K562 (cell line): ENCODE measurements at regions not wholly inside any gene's neighbourhood (a gene's known extent, or its start where the extent isn't known, plus 50 kb on each side); places are given as distances from the start of the nearest gene placed in this dataset.
A peak's percentile ranks its signal among the peaks of the same experiment; 100 is the strongest.

ENCODE experiments used
- CC2D1A ChIP-seq: fragments of 450-650 bp; IDR thresholded peaks from 2 replicates; pipeline ENCODE4 v1.6.1; 2017; ENCODE audit warnings: mild to moderate bottlenecking
- CHD4 ChIP-seq: fragments of 200-600 bp; sonication (generic); IDR thresholded peaks from 3 replicates; pipeline ENCODE4 v1.6.1; 2012; ENCODE audit warnings: low read depth, mild to moderate bottlenecking, mixed read lengths, low read length, inconsistent platforms; ENCODE audit not compliant: insufficient read depth, insufficient replicate concordance, poor library complexity, severe bottlenecking
- CREB1 ChIP-seq, 2 experiments: sonication (generic) in 1 of 2; formaldehyde crosslinking in 1 of 2; IDR thresholded peaks; 2 replicates each; pipeline versions ENCODE4 v1.6.1 to v1.8.0; 2012 to 2022; ENCODE audit warnings: inconsistent platforms in 1 of 2, mild to moderate bottlenecking in 1 of 2, missing genetic modification reagents in 1 of 2, moderate library complexity in 1 of 2
- CREM ChIP-seq: IDR thresholded peaks from 2 replicates; pipeline ENCODE4 v1.6.1; 2014; ENCODE audit warnings: antibody characterized with exemption, low read depth
- CXXC5 ChIP-seq: fragments of 250-450 bp; sonication (Bioruptor Pico); IDR thresholded peaks from 2 replicates; pipeline ENCODE4 v1.8.0; 2022; ENCODE audit warnings: inconsistent platforms, mild to moderate bottlenecking, moderate library complexity
- E2F1 ChIP-seq: sonication (generic); formaldehyde crosslinking; IDR thresholded peaks from 2 replicates; pipeline ENCODE4 v1.8.1; 2023; ENCODE audit warnings: mild to moderate bottlenecking, missing genetic modification reagents, moderate library complexity
- E2F5 ChIP-seq: sonication (generic); formaldehyde crosslinking; IDR thresholded peaks from 2 replicates; pipeline ENCODE4 v1.8.0; 2022; ENCODE audit warnings: mild to moderate bottlenecking, missing genetic modification reagents
- E4F1 ChIP-seq: fragments of 250-450 bp; sonication (Bioruptor Pico); IDR thresholded peaks from 2 replicates; pipeline ENCODE4 v1.5.0; 2021; ENCODE audit warnings: mild to moderate bottlenecking, borderline replicate concordance
- ETV6 ChIP-seq, 3 experiments: fragments of 150-350 bp in 1 of 3; sonication (generic) in 1 of 3; formaldehyde crosslinking in 1 of 3; IDR thresholded peaks; 2 replicates each; pipeline versions ENCODE4 v1.6.1 to v1.8.0; 2014 to 2022; ENCODE audit warnings: borderline replicate concordance in 2 of 3, low read depth in 2 of 3, antibody characterized with exemption in 1 of 3, low read length in 1 of 3, mild to moderate bottlenecking in 1 of 3, missing genetic modification reagents in 1 of 3
- FOXM1 ChIP-seq, 2 experiments: fragments of 450-650 bp in 1 of 2; sonication (generic) in 1 of 2; formaldehyde crosslinking in 1 of 2; IDR thresholded peaks; 2 replicates each; pipeline versions ENCODE4 v1.6.1 to v1.9.0; 2017 to 2022; ENCODE audit warnings: low read depth in 2 of 2, mild to moderate bottlenecking in 2 of 2, missing genetic modification reagents in 1 of 2, moderate library complexity in 1 of 2
- GATAD2B ChIP-seq: fragments of 450-650 bp; IDR thresholded peaks from 2 replicates; pipeline ENCODE4 v1.6.1; 2017; ENCODE audit warnings: mild to moderate bottlenecking, borderline replicate concordance
- HOXB6 ChIP-seq: fragments of 250-450 bp; sonication (Bioruptor Pico); IDR thresholded peaks from 2 replicates; pipeline ENCODE4 v1.5.1; 2022; ENCODE audit warnings: mild to moderate bottlenecking, borderline replicate concordance
- KDM2B ChIP-seq: fragments of 250-450 bp; sonication (Bioruptor Pico); IDR thresholded peaks from 2 replicates; pipeline ENCODE4 v1.8.0; 2021; ENCODE audit warnings: mild to moderate bottlenecking, moderate library complexity
- MAFF ChIP-seq: IDR thresholded peaks from 2 replicates; pipeline ENCODE4 v1.6.1; 2012; ENCODE audit warnings: low read length, improper control_type of control experiment
- MAZ ChIP-seq, 2 experiments: fragments of 450-650 bp in 1 of 2; sonication (generic) in 1 of 2; formaldehyde crosslinking; IDR thresholded peaks in 1 of 2; conservative IDR thresholded peaks in 1 of 2; 2 replicates each; pipeline versions ENCODE4 v1.4.0 to v1.5.0; 2020; ENCODE audit warnings: mild to moderate bottlenecking in 1 of 2, missing genetic modification reagents in 1 of 2
- MTA1 ChIP-seq: fragments of 450-650 bp; IDR thresholded peaks from 2 replicates; pipeline ENCODE4 v1.6.1; 2017; ENCODE audit warnings: borderline replicate concordance
- SIRT6 ChIP-seq: IDR thresholded peaks from one replicate; pipeline ENCODE4 v1.6.1; 2012; ENCODE audit warnings: low read depth, mild to moderate bottlenecking, control low read depth, inconsistent platforms, low read length, moderate library complexity
- SPI1 ChIP-seq: IDR thresholded peaks from 2 replicates; pipeline ENCODE4 v1.6.1; 2011; ENCODE audit warnings: low read depth, low read length, control low read depth, borderline replicate concordance
- XRCC4 ChIP-seq: IDR thresholded peaks from one replicate; pipeline ENCODE4 v1.6.1; 2011; ENCODE audit not compliant: insufficient read depth, insufficient read length; ENCODE audit errors: extremely low read depth
- ZC3H4 ChIP-seq: sonication (generic); formaldehyde crosslinking; IDR thresholded peaks from 2 replicates; pipeline ENCODE4 v1.9.0; 2021; ENCODE audit warnings: missing genetic modification reagents, borderline replicate concordance
- ZNF699 ChIP-seq: fragments of 250-450 bp; sonication (Bioruptor Pico); IDR thresholded peaks from 2 replicates; pipeline ENCODE4 v1.8.0; 2021; ENCODE audit warnings: mild to moderate bottlenecking, moderate library complexity; ENCODE audit not compliant: insufficient replicate concordance
- ZNF79 ChIP-seq: fragments of 250-450 bp; sonication (Bioruptor Pico); IDR thresholded peaks from 2 replicates; pipeline ENCODE4 v1.4.0; 2020; ENCODE audit warnings: low read depth, mild to moderate bottlenecking, moderate library complexity

- TF ChIP-seq ZC3H4 (CRISPR knock-in tag) (no peak), MAZ (CRISPR knock-in tag; conservative IDR thresholded peaks at IDR 0.05 in 1 of 2, IDR thresholded peaks at IDR 0.05 in 1 of 2) (no peak), CHD4 (no peak), CXXC5 (no peak), CC2D1A (peak; percentile 36; the same call in 1 of the 2 replicates), HOXB6 (CRISPR knock-in tag) (no peak), ETV6 (IDR thresholded peaks at IDR 0.05; ENCODE audit: borderline replicate concordance in 1 of 2, low read depth in 2 of 2, low read length in 1 of 2) (no peak), ETV6 (CRISPR knock-in tag; IDR thresholded peaks at IDR 0.05; ENCODE audit: borderline replicate concordance) (no peak), MAFF (peak; percentile 95), CREM (peak; percentile 35; the same call in 1 of the 2 replicates), FOXM1 (IDR thresholded peaks at IDR 0.05; ENCODE audit: low read depth) (no peak), FOXM1 (CRISPR knock-in tag; IDR thresholded peaks at IDR 0.05; ENCODE audit: low read depth) (no peak), ZNF79 (no peak), E2F5 (no peak), MTA1 (peak; percentile 48; the same call in 1 of the 2 replicates), CREB1 (IDR thresholded peaks at IDR 0.05) (no peak), CREB1 (CRISPR knock-in tag; IDR thresholded peaks at IDR 0.05) (no peak), XRCC4 (no peak), SPI1 (peak; percentile 96), GATAD2B (no peak), E4F1 (CRISPR knock-in tag) (no peak), ZNF699 (CRISPR knock-in tag) (no peak), SIRT6 (no peak), KDM2B (CRISPR knock-in tag) (no peak), E2F1 (CRISPR knock-in tag) (no peak)
These were observed 51.6 kb upstream of the CHD6 start (continued) for GRCh38 chr20:41669708-41670263.
